NT2/D1 (cell line): ENCODE measurements at regions not wholly inside any gene's neighbourhood (a gene's known extent, or its start where the extent isn't known, plus 50 kb on each side); places are given as distances from the start of the nearest gene placed in this dataset.

Source experiments
- SUZ12 ChIP-seq: IDR thresholded peaks from 2 replicates; pipeline ENCODE4 v1.6.1; 2011; ENCODE audit not compliant: insufficient read length, insufficient read depth; ENCODE audit errors: extremely low read depth
- YY1 ChIP-seq: IDR thresholded peaks from 2 replicates; pipeline ENCODE4 v1.6.1; 2011; ENCODE audit not compliant: insufficient read length, insufficient read depth
- ZNF274 ChIP-seq: IDR thresholded peaks from 2 replicates; pipeline ENCODE4 v1.6.1; 2011; ENCODE audit warnings: mild to moderate bottlenecking, low read depth, low read length

- TF ChIP-seq YY1: no peak
- TF ChIP-seq ZNF274: no peak
- TF ChIP-seq SUZ12: no peak
Observed at GRCh38 chr10:3375505-3375904, 202.9 kb upstream of the PITRM1 start.
